ENCODE measurements at regions not wholly inside any gene's neighbourhood (a gene's known extent, or its start where the extent isn't known, plus 50 kb on each side); places are given as distances from the start of the nearest gene placed in this dataset.

- no peaks in the 10 kb centered on the region for H3K4me1 ChIP-seq
- H3K27me3 ChIP-seq, result no peaks in the 10 kb centered on the region
- H4K20me1 ChIP-seq (ENCODE audit: low read depth), result no peaks in the 10 kb centered on the region
- H3K4me2 ChIP-seq, result no peak overlapping the region
- H3K9me3 ChIP-seq (ENCODE audit: low read depth), result no peaks in the 10 kb centered on the region
- peaks cover 25% of the 10 kb centered on the region for H3K4me1 Mint-ChIP-seq
- no peak overlapping the region for H3K27ac ChIP-seq
- H3K9me3 Mint-ChIP-seq, result no peaks in the 10 kb centered on the region
- DNase-seq (ENCODE audit: low spot score), result no peak
- no peak overlapping the region for H3K9ac ChIP-seq
- H3K4me3 ChIP-seq, result no peak overlapping the region
- no peaks in the 10 kb centered on the region for H3K36me3 Mint-ChIP-seq
- no peak overlapping the region for H3K4me3 Mint-ChIP-seq
- no peaks in the 10 kb centered on the region for H3F3A ChIP-seq (ENCODE audit: low read depth)
- H3K27ac Mint-ChIP-seq, result no peak overlapping the region
- H3K27me3 Mint-ChIP-seq (ENCODE audit: insufficient read depth, low read depth), result peaks cover 3% of the 10 kb centered on the region
- TF ChIP-seq CTCF (IDR thresholded peaks at IDR 0.05) (no peak), EZH2 (IDR thresholded peaks at IDR 0.05) (no peak), EZH2phosphoT487 (IDR thresholded peaks at IDR 0.05) (no peak)
- H2AFZ ChIP-seq (replicated peaks), result no peak overlapping the region
- H3K36me3 ChIP-seq, result no peaks in the 10 kb centered on the region
- H3K79me2 ChIP-seq (ENCODE audit: low read depth), result no peaks in the 10 kb centered on the region
These were observed 807.0 kb downstream of the TLE4 start for GRCh38 chr9:80378669-80379293.

GRCh38 chr9:80376180-80376579 lies 804.4 kb downstream of the TLE4 start:
- Histone ChIP-seq H3K27ac (no peak overlapping the region), H3K27me3 (no peaks in the 10 kb centered on the region), H3K4me3 (no peak overlapping the region), H3K36me3 (no peaks in the 10 kb centered on the region), H3K79me2 (ENCODE audit: low read depth) (no peaks in the 10 kb centered on the region), H4K20me1 (ENCODE audit: low read depth) (no peaks in the 10 kb centered on the region), H3K9ac (no peak overlapping the region), H3K4me1 (no peaks in the 10 kb centered on the region), H2AFZ (replicated peaks) (peak overlapping the region; percentile 45), H3K9me3 (ENCODE audit: low read depth) (no peaks in the 10 kb centered on the region), H3K4me2 (no peak overlapping the region), H3F3A (ENCODE audit: low read depth) (no peaks in the 10 kb centered on the region)
- Mint-ChIP-seq H3K27ac (no peak overlapping the region), H3K27me3 (ENCODE audit: insufficient read depth, low read depth) (peaks cover 3% of the 10 kb centered on the region), H3K4me3 (no peak overlapping the region), H3K36me3 (no peaks in the 10 kb centered on the region), H3K4me1 (peaks cover 23% of the 10 kb centered on the region), H3K9me3 (peaks cover 3% of the 10 kb centered on the region)
- TF ChIP-seq EZH2phosphoT487 (IDR thresholded peaks at IDR 0.05), result no peak
- DNase-seq (ENCODE audit: low spot score), result no peak

GRCh38 chr9:80375477-80375876 lies 803.7 kb downstream of the TLE4 start:
- Histone ChIP-seq H2AFZ (replicated peaks) (no peak overlapping the region), H3K79me2 (ENCODE audit: low read depth) (no peaks in the 10 kb centered on the region), H4K20me1 (ENCODE audit: low read depth) (no peaks in the 10 kb centered on the region), H3K4me2 (no peak overlapping the region), H3F3A (ENCODE audit: low read depth) (no peaks in the 10 kb centered on the region), H3K27ac (no peak overlapping the region), H3K36me3 (no peaks in the 10 kb centered on the region), H3K9ac (no peak overlapping the region), H3K27me3 (no peaks in the 10 kb centered on the region), H3K4me1 (no peaks in the 10 kb centered on the region), H3K4me3 (no peak overlapping the region), H3K9me3 (ENCODE audit: low read depth) (no peaks in the 10 kb centered on the region)
- Mint-ChIP-seq H3K4me3 (no peak overlapping the region), H3K27ac (no peak overlapping the region), H3K4me1 (peaks cover 23% of the 10 kb centered on the region), H3K36me3 (no peaks in the 10 kb centered on the region), H3K9me3 (peaks cover 3% of the 10 kb centered on the region), H3K27me3 (ENCODE audit: insufficient read depth, low read depth) (peaks cover 3% of the 10 kb centered on the region)
- DNase-seq (ENCODE audit: low spot score), result no peak
- no peak for TF ChIP-seq CTCF (IDR thresholded peaks at IDR 0.05)
- TF ChIP-seq EZH2phosphoT487 (IDR thresholded peaks at IDR 0.05), result no peak
- TF ChIP-seq EZH2 (IDR thresholded peaks at IDR 0.05), result no peak

GRCh38 chr9:80369641-80370040 lies 797.9 kb downstream of the TLE4 start:
- no peaks in the 10 kb centered on the region for H3K4me1 ChIP-seq
- no peaks in the 10 kb centered on the region for H3K36me3 Mint-ChIP-seq
- H3K4me1 Mint-ChIP-seq, result peaks cover 2% of the 10 kb centered on the region

More at GRCh38 chr9:80369641-80370040, 797.9 kb downstream of the TLE4 start:
- Histone ChIP-seq H3K79me2 (ENCODE audit: low read depth) (no peaks in the 10 kb centered on the region), H3K36me3 (no peaks in the 10 kb centered on the region), H3K4me2 (no peak overlapping the region), H3K9ac (no peak overlapping the region), H3K27me3 (no peaks in the 10 kb centered on the region), H3K27ac (no peak overlapping the region), H4K20me1 (ENCODE audit: low read depth) (no peaks in the 10 kb centered on the region), H3F3A (ENCODE audit: low read depth) (no peaks in the 10 kb centered on the region), H2AFZ (replicated peaks) (no peak overlapping the region), H3K4me3 (no peak overlapping the region), H3K9me3 (ENCODE audit: low read depth) (no peaks in the 10 kb centered on the region)
- H3K27ac Mint-ChIP-seq, result no peak overlapping the region
- DNase-seq (ENCODE audit: low spot score), result no peak
- H3K27me3 Mint-ChIP-seq (ENCODE audit: insufficient read depth, low read depth), result peaks cover 4% of the 10 kb centered on the region
- H3K9me3 Mint-ChIP-seq, result peaks cover 12% of the 10 kb centered on the region
- no peak overlapping the region for H3K4me3 Mint-ChIP-seq
- no peak for TF ChIP-seq CTCF (IDR thresholded peaks at IDR 0.05)
- no peak for TF ChIP-seq EZH2 (IDR thresholded peaks at IDR 0.05)
- no peak for TF ChIP-seq EZH2phosphoT487 (IDR thresholded peaks at IDR 0.05)

Data from neural progenitor cell (in vitro differentiated cells).